Immature natural killer cell (primary cell): ENCODE measurements at regions not wholly inside any gene's neighbourhood (a gene's known extent, or its start where the extent isn't known, plus 50 kb on each side); places are given as distances from the start of the nearest gene placed in this dataset.
"Not testable (repeated sequence)": the region's sequence is repeated elsewhere in the genome, so short reads cannot be mapped to it uniquely, and the experiment has no call there.

ENCODE experiments used
- DNase-seq, 3 donors: peaks; one replicate each; pipeline ENCODE4 v3.0.0; 2022; ENCODE audit warnings: mixed read lengths in 1 of 3
- H3K27ac Mint-ChIP-seq, 6 donors: one replicate each; pipeline ENCODE4 v1.8.0; 2020; ENCODE audit warnings: mixed read lengths in 6 of 6, mild to moderate bottlenecking in 5 of 6, inconsistent platforms in 4 of 6, moderate library complexity in 3 of 6
- H3K27me3 Mint-ChIP-seq, 3 donors: one replicate each; pipeline ENCODE4 v1.8.0; 2020 to 2021; ENCODE audit warnings: low read depth in 3 of 3, mild to moderate bottlenecking in 3 of 3, mixed read lengths in 3 of 3, moderate library complexity in 3 of 3, inconsistent platforms in 1 of 3
- H3K36me3 Mint-ChIP-seq, 3 donors: one replicate each; pipeline ENCODE4 v1.8.0; 2020; ENCODE audit warnings: mixed read lengths in 3 of 3, inconsistent platforms in 2 of 3, mild to moderate bottlenecking in 2 of 3
- H3K4me1 Mint-ChIP-seq, 2 donors: one replicate each; pipeline ENCODE4 v1.8.0; 2020; ENCODE audit warnings: inconsistent platforms in 2 of 2, mild to moderate bottlenecking in 2 of 2, mixed read lengths in 2 of 2, moderate library complexity in 1 of 2
- H3K4me3 Mint-ChIP-seq, 5 donors: one replicate each; pipeline ENCODE4 v1.8.0; 2020; ENCODE audit warnings: mild to moderate bottlenecking in 5 of 5, mixed read lengths in 5 of 5, inconsistent platforms in 3 of 5, moderate library complexity in 3 of 5
- H3K9me3 Mint-ChIP-seq, 6 donors: one replicate each; pipeline ENCODE4 v1.8.0; 2020; ENCODE audit warnings: mild to moderate bottlenecking in 6 of 6, mixed read lengths in 6 of 6, inconsistent platforms in 4 of 6, moderate library complexity in 3 of 6

DNA sequence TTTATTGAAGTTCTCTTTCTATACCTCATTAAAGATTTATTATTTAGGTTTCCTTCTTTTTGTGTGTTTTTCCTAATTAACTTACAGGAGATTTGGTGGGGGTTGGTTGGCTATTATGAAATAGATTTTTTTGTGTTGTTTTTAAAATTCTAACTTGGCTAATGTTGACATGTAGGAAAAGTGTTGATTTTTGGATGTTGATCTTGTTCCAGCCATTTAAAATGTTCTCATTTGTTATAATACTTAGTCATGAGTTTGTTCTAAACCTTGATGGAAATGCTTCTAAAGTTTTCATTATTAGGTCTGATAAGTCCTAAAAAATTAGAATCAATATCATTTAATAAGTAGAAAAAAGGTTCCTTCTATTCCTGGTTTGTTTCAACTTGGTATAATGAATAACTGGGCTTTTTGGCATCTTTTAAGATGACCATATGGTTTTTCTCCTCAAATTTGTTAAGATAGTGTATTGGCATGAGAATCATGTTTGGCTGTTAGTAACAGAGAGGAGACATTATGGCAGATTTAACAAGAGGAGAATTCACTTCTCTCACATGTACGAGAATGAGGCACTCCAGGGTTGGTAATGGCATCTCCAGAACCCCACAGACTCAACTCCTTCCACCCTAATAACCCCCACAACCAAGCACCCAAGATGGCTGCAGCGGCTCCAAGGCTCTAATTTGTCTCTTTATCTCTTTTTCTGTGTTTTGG is 104.1 kb downstream of the ARHGAP11B start:
- H3K4me3 Mint-ChIP-seq, DNase-seq, H3K4me1 Mint-ChIP-seq, H3K27me3 Mint-ChIP-seq, H3K9me3 Mint-ChIP-seq, H3K27ac Mint-ChIP-seq: not testable (repeated sequence)
- peaks cover 0 to 22% (median 16%) of the 10 kb centered on the region in 3 donors for H3K36me3 Mint-ChIP-seq

DNA sequence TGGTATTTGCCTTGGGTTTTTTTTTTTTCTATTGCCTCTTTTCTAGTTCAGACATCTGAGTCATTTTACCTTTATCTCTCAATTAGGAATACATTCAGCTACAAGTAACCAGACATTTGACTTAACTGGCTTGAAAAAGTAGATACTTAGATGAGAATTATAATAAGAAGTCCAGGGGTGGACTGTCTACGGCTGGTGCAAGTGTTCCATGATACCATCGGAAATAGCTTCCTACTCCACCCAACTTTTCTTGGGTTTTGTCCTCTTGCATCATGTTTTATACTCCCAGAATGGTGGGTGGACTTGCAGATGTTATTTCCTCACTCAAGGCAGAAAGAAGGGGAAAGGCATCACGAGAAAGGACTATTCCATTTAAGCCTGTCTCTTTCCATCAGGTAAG is 104.7 kb downstream of the ARHGAP11B start:
- not testable (repeated sequence) for H3K4me1 Mint-ChIP-seq, DNase-seq, H3K27me3 Mint-ChIP-seq, H3K4me3 Mint-ChIP-seq, H3K27ac Mint-ChIP-seq, H3K9me3 Mint-ChIP-seq
- peaks cover 0 to 22% (median 16%) of the 10 kb centered on the region in 3 donors for H3K36me3 Mint-ChIP-seq

DNA sequence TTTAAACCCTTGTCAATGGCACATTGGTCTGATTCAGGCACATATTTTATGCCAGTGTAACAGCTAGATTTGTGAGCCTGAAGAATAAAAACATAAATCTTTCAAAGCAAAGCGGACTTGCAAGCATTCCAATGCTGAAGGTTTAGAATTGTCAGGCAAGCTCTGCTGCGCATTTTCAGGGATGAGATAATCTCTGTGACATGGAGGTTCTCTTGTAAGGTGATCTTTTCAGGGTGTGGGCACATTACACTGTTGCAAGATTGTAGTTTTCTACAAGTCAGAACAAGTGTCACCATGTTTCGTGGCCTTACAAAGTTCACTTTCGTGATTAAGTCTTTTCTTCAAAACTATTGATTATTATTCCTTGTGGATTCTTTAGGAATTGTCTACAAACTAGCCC is 106.2 kb downstream of the ARHGAP11B start:
- H3K27me3 Mint-ChIP-seq, DNase-seq, H3K9me3 Mint-ChIP-seq, H3K4me3 Mint-ChIP-seq, H3K27ac Mint-ChIP-seq, H3K4me1 Mint-ChIP-seq: not testable (repeated sequence)
- H3K36me3 Mint-ChIP-seq: peaks cover 0 to 22% (median 19%) of the 10 kb centered on the region in 3 donors

DNA sequence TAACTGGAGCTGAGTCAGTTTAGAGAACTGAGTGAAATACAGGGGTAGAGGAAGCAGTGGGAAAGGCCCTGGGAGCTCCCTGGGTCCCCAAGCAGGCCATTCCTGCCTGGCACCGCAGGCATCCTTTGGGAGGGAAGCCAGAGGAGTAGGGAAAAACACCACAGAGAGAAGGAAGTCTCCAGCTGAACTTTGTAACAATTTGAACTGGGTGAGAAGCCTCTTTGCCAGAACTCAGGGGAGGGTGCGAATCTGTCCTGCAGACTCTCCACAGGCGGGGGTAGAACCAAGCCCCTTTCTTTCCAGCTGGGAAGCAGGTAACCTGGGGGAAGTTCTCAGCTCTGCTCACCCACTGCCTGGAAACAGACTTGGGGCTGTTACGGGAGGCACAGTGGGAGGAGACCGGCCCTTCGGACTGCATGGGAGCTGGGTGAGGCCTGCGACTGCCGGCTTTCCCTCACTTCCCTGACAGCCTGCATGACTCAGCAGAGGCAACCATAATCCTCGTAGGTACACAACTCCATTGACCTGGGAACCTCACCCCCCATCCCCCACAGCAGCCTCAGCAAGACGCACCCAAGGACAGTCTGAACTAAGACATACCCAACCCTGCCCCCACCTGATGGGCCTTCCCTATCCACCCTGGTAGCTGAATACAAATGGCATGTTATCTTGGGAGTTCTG is 110.1 kb downstream of the ARHGAP11B start:
- peaks cover 0 to 26% (median 10%) of the 10 kb centered on the region in 3 donors for H3K36me3 Mint-ChIP-seq
- H3K9me3 Mint-ChIP-seq, H3K4me3 Mint-ChIP-seq, H3K27me3 Mint-ChIP-seq, H3K4me1 Mint-ChIP-seq, DNase-seq, H3K27ac Mint-ChIP-seq: not testable (repeated sequence)

DNA sequence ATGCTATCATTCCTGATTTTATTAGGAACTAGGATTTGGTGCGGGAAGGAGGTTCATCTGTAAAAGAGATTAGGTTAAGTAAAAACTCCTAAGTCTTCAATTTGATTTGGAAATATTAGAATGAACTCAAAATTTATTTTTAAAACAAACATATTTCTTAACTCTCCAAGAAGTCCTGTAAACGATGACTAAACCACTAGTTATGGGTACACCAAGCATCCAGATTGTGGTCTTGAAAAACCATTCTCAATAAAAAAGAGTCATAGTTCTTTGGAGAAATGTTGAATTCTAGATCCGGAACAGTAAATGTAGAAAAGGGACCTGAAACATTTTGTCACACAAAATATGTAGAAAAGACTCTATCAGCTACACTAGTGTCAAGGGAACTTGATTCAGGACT is 116.9 kb downstream of the ARHGAP11B start:
- H3K27me3 Mint-ChIP-seq, DNase-seq, H3K9me3 Mint-ChIP-seq, H3K4me1 Mint-ChIP-seq, H3K4me3 Mint-ChIP-seq, H3K27ac Mint-ChIP-seq: not testable (repeated sequence)
- H3K36me3 Mint-ChIP-seq: peaks cover 0 to 10% (median 0%) of the 10 kb centered on the region in 3 donors

DNA sequence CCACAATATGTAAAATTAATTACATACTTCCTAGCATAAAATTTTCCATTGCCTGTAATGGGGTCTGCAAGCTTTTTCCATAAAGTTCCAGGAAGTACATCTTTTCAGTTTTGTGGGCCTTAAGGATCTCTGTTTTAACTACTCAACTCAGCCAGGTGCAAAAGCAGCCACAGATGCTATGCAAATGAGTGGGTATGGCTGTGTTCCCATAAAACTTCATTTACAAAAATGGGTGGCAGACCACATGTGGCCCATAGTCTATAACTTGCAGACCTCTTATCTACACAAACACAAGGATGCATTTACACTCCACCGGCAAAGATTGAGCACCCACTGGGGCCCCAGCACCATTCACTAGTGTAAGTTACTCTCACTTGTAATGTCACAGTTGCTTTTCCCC is 123.1 kb downstream of the ARHGAP11B start:
- not testable (repeated sequence) for H3K9me3 Mint-ChIP-seq, H3K4me3 Mint-ChIP-seq, H3K27ac Mint-ChIP-seq, H3K36me3 Mint-ChIP-seq, DNase-seq, H3K4me1 Mint-ChIP-seq, H3K27me3 Mint-ChIP-seq

DNA sequence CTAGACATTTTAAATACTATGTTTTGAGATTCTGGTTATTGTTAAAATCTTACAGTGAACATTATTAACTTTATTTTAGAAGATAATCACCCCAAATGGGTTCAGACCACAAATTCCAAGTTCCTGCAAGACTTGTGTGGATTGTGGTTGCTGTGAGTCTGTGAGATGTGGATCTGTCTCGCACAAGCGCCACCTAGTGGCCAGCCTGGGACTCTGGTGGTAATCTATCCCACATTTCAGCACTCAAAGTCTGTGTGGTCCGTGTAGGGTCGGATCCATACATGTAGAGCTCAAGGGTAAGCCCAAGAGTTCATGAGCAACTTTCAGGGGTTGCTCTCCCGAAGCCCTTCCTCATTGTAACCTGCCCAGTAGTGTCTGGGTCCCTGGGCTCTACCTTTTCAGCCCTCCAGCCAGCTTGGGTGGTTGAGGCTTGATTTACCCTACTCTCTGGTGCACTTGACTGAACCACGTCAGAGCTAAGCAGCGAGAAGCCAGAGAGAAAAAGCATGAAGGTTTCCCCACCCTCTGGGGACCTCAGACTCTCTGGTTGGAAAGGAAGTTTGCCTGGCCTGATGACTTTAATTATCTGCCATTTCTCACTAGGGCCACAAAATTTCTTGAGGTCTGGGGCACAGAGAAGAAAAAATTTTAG is 129.2 kb downstream of the ARHGAP11B start:
- not testable (repeated sequence) for H3K36me3 Mint-ChIP-seq, H3K4me3 Mint-ChIP-seq, H3K27me3 Mint-ChIP-seq, H3K27ac Mint-ChIP-seq, H3K9me3 Mint-ChIP-seq, H3K4me1 Mint-ChIP-seq
- peak; percentile 47 to 67 (median 58) for DNase-seq

DNA sequence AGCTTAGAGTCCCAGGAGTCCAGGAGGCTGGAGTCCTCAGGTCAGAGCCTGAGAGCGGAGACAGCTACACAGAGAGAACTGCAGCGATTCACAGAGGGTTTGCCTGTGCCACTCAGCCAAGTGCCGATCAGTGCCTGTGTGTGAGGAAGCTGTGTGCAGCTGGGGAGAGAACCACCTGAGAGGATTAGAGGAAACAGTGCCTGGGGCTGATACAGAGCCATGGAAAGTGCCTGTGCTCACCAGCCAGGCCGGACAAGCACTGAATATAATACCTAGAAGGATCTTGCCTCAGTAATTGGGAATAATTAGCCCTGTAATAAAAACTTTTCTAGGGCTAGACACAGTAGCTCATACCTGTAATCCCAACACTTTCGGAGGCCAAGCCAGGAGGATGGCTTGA is 134.7 kb downstream of the ARHGAP11B start:
- H3K4me3 Mint-ChIP-seq: not testable (repeated sequence)

DNA sequence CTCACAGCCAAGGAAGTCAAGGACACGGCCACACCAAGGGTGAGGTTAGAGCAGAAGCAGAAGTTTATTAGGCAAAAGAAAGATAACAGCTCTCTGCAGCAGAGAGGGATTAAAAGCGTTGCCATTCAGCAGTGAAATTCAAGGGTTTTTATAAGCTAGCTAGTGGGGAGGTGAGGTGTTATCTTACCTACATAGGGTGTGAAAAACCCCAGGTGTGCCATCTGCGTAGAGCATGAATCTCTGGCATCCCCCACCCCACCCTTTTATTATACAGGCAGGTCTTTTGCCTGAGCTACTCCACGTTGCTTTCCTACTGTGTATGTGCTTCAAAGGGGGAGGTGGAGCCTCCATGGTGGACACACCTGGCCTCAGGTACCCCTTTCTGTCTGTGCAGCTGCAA is 135.4 kb downstream of the ARHGAP11B start:
- H3K27ac Mint-ChIP-seq, H3K4me1 Mint-ChIP-seq, H3K27me3 Mint-ChIP-seq, H3K9me3 Mint-ChIP-seq, H3K4me3 Mint-ChIP-seq, H3K36me3 Mint-ChIP-seq, DNase-seq: not testable (repeated sequence)

More for the DNA sequence above, 134.7 kb downstream of the ARHGAP11B start:
- not testable (repeated sequence) for H3K36me3 Mint-ChIP-seq, DNase-seq, H3K9me3 Mint-ChIP-seq, H3K27ac Mint-ChIP-seq, H3K27me3 Mint-ChIP-seq, H3K4me1 Mint-ChIP-seq

DNA sequence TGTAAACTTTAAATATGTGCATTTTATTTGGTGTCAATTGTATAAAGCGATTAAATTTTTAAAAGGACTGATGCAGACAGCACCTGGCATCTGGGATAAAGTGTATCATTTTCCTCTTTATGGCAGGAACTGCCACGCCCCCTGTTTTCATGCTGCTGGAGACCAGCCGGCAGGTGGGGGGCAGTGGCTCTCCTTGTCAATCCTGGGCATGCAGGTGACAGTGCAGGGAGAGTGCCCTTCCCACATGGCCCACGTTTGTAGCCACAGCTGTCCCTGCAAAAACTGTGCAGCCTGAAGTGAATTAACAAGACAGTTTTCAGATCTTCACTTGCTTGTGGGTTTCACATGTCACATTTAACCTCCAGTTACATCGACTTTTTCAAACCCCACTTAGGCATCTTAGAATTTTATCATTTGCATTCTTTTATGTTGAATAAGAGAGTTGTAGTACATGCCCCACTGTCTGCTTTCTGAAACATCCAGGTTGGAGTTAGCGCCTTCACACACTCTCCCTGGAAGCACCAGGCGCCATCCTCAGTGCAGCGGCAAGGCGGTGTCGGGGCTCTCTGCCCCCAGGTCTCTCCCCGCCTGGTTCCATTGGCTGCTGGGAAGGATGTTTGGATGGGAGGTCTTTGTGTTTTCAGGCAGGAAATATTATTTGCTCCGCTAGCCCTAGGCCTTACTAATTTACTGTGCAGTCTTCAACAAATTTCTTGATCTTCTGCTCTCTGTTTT is 134.2 kb upstream of the FAN1 start:
- H3K4me1 Mint-ChIP-seq, H3K36me3 Mint-ChIP-seq, H3K27me3 Mint-ChIP-seq, H3K27ac Mint-ChIP-seq, DNase-seq, H3K4me3 Mint-ChIP-seq, H3K9me3 Mint-ChIP-seq: not testable (repeated sequence)

DNA sequence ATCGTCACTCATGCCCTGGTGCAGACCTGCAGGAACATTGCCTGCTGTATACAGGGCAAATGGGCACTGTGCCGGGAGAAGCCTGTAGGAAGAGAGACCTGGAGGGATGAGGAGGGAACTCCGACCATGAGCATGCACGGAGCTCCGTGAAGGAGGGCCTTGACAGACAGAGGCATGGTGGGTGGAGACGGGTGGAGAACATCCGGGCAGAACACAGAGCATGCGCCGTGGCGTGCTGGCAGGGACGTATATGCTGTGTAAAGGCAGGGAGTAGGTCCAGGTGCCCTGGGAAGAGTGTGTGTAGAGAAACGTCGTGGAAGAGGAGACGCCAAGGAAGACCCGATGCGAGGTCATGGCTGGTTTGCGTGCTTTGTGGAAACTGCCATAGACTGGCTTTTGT is 133.0 kb upstream of the FAN1 start:
- H3K27me3 Mint-ChIP-seq: peaks cover 0 to 3% (median 3%) of the 10 kb centered on the region in 3 donors
- no peak for DNase-seq
- no peak overlapping the region for H3K4me3 Mint-ChIP-seq
- H3K36me3 Mint-ChIP-seq: peaks cover 0 to 8% (median 4%) of the 10 kb centered on the region in 3 donors
- no peak overlapping the region for H3K27ac Mint-ChIP-seq
- H3K9me3 Mint-ChIP-seq: no peaks in the 10 kb centered on the region
- H3K4me1 Mint-ChIP-seq: no peaks in the 10 kb centered on the region

DNA sequence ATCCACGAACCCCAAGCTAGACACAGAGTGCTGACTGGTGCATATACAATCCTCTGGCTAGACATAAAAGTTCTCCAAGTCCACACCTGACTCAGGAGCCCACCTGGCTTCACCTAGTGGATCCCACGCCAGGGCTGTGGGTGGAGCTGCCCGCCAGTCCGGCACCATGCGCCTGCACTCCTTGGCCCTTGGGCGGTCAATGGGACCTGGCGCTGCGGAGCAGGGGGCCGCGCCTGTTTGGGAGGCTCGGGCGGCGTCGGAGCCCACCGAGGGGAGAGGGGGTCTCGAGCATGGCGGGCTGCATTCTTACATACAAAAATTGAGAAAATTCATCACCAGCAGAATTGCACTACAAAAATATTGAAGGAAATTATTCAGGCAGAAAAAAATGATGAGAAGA is 120.7 kb upstream of the FAN1 start:
- Mint-ChIP-seq H3K4me1 (no peaks in the 10 kb centered on the region), H3K36me3 (no peaks in the 10 kb centered on the region), H3K27me3 (peaks cover 0 to 4% (median 0%) of the 10 kb centered on the region in 3 donors), H3K9me3 (peaks cover 0 to 5% (median 1%) of the 10 kb centered on the region in 6 donors), H3K27ac (no peak overlapping the region), H3K4me3 (no peak overlapping the region)
- no peak for DNase-seq

DNA sequence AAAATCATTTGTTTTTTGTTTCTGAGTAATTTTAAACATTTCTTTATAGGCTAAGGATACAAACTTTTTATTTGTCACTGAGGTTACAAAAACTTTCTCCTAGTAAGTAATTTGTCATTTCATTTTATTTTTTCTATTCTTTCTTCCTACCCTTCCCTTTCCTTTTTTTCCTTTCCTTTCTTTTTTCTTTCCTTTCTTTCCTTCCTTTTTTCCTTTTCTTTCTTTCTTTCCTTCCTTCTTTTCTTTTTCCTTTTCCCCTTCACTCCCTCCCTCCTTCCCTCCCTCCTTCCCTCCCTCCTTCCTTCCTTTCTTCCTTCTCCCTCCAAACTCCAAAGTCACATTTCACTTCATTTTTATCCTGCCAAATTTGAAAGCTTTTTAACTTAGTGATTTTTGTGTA is 115.1 kb upstream of the FAN1 start:
- no peaks in the 10 kb centered on the region for H3K4me1 Mint-ChIP-seq
- no peak overlapping the region for H3K27ac Mint-ChIP-seq
- DNase-seq: no peak
- H3K4me3 Mint-ChIP-seq: no peak overlapping the region
- H3K9me3 Mint-ChIP-seq: no peaks in the 10 kb centered on the region
- H3K36me3 Mint-ChIP-seq: no peaks in the 10 kb centered on the region
- peaks cover 3 to 4% (median 4%) of the 10 kb centered on the region in 3 donors for H3K27me3 Mint-ChIP-seq
